ENCODE measurements at regions not wholly inside any gene's neighbourhood (a gene's known extent, or its start where the extent isn't known, plus 50 kb on each side); places are given as distances from the start of the nearest gene placed in this dataset.

DNA sequence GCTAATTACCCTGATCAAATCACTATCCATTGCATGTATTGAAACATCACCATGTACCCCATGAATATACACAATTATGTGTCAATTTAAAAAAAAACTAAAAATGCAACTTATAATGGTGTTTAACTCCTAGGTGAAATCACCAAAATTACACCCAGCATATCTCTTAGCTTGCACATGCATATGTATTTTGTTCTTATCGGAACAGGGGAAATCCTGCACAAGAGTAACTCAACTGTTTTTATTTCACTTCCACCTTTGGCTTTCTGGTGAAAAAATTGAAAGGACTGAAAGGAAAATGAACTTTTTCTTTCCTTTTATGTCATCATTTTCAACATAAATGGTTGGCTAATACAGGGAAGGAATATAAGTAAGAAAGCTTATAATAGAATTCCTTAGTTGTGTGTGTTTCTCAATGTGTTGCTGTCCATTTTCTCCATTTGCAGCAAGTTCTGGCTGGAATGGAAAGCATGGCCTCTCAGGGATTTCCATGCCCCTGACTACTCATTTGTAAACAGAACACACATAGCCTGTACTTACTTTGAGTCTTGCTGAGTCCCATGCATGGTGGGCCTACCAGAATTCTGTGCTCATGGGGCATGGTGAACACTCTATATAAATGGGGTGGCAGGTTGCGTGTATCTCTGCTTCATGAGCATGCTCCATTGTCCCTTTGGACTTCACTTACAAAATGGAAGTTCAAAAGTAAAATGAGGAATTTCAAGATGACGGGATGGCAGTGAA lies 462.0 kb downstream of the HS3ST3B1 start:
- no peak for DNase-seq (ENCODE audit: low spot score)

GRCh38 chr17:14760719-14761411 lies 460.0 kb downstream of the HS3ST3B1 start:
- DNase-seq (ENCODE audit: low spot score), result no peak

DNA sequence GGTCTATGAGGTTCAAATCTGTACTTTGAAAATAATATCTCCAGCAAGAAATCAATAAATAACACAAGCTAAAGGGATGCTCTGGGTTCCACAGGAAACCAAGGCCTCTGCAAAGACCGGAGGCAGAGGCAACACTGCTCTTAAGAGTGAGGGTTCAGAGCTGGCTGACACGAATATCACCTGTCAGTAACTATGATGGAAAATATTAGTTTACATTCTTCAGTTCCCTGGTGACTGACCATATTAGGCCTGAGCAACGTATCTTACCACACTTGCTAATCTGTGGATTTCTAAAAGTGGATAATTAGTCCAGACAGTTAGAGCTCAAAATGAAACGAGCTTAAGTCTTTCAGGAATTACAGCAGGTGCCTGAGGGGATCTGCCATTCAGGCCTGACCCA lies 459.3 kb downstream of the HS3ST3B1 start:
- DNase-seq (ENCODE audit: low spot score), result no peak

- DNase-seq (ENCODE audit: low spot score), result no peak
These were observed 458.4 kb downstream of the HS3ST3B1 start for GRCh38 chr17:14759325-14759724.

- DNase-seq (ENCODE audit: low spot score), result no peak
These were observed 455.6 kb downstream of the HS3ST3B1 start for GRCh38 chr17:14756479-14756878.

DNA sequence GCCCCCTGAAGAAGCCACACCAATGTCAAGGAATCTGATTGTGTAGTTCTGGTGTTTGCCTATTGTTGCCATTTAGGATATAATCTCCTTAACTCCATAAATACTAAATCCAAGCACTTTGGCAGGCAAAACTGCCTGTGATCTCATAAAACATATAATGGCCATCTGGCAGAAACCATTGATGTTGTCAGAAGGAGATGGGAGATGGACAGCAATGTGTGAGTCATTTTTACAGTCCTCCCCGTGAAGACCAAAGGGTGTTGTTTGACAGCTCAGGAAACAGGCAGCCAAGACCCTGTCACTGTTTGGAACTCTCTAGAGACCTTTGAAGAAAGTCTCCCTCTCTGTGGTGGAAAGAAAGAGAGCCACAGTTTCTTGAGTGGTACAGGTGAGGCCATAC lies 454.1 kb downstream of the HS3ST3B1 start:
- DNase-seq (ENCODE audit: low spot score), result no peak

DNA sequence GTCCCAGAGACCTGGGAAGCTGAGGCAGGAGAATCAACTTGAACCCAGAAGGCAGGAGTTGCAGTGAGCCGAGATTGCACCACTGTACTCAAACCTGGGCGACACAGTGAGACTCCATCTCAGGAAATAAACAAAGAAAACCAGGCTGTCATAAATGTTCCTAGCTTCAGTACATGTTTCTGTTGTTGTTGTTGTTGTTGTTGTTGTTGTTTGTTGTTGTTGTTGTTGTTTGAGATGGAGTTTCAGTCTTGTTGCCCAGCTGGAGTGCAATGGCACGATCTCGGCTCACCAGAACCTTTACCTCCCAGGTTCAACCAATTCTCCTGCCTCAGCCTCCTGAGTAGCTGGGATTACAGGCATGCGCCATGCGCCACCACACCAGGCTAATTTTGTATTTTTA lies 452.5 kb downstream of the HS3ST3B1 start:
- no peak for DNase-seq (ENCODE audit: low spot score)

DNA sequence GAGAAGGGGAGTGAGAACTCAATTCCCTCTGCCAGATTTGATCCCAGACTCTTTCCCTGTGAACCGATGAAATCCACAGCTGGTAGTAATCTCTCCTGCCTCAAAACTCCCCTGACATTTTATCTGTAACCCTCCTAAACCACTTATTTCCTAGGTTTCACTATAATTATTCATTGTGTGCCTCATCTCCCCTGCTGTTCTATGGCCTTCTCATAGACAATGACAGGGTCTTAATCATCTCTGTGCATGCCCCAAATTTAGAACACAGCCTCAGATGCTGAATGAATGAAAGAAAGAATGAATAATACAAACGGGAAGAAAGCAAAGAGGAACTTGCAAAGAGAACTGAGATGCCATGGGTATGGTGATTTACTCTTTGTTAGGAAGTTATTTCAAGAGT lies 451.1 kb downstream of the HS3ST3B1 start:
- no peak for DNase-seq (ENCODE audit: low spot score)

DNA sequence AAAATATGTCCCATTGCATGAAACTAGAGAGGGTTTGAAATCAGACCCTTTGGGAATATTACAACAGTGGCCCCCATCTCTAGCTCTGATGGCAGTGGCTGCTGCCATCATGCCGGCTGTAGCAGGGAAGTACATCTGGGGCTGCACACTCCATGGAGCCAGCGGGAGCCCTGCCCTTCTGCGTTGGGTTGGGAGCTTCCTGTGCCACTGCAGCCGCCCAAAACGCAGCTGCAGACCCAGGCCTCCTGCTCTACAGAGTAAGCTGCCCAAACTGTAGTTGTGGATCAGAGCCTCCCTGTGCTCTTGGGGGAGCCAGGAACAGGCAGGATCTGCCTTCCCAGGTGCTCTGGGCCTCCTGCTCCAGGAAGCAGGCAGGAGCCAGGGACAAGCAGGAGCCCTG lies 450.0 kb downstream of the HS3ST3B1 start:
- no peak for DNase-seq (ENCODE audit: low spot score)

GRCh38 chr17:14749269-14749668 lies 448.4 kb downstream of the HS3ST3B1 start:
- DNase-seq (ENCODE audit: low spot score), result no peak

DNA sequence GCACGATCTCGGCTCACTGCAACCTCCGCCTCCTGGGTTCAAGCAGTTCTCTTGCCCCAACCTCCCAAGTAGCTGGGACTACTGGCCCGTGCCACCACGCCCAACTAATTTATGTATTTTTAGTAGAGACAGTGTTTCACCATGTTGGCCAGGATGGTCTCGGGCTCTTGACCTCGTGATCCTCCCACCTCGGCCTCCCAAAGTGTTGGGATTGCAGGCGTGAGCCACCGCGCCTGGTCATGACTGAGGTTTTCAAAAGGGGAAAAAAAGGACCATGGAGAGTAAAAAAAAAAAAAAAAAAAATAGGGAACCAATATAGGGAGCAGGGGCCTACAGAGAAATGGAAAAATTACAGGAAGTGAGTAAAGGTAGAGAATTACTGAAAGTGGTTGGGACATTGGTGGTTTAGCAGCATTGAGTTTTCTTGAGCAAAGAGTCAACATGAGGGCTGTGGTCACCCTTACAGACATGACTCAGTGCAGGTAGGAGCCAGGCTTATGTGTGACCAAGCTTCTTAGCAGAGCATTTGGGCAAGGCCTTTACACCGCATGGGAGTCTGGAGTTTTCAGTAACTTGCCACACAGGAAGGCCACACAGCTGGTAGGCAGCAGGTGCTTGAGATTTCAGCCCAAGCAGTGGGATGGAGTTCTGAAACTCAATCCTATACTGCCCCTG lies 447.3 kb downstream of the HS3ST3B1 start:
- DNase-seq (ENCODE audit: low spot score), result no peak

- DNase-seq (ENCODE audit: low spot score), result no peak
These were observed 446.7 kb downstream of the HS3ST3B1 start for GRCh38 chr17:14747603-14747950.

GRCh38 chr17:14746822-14747602 lies 446.1 kb downstream of the HS3ST3B1 start:
- DNase-seq (ENCODE audit: low spot score), result no peak

DNA sequence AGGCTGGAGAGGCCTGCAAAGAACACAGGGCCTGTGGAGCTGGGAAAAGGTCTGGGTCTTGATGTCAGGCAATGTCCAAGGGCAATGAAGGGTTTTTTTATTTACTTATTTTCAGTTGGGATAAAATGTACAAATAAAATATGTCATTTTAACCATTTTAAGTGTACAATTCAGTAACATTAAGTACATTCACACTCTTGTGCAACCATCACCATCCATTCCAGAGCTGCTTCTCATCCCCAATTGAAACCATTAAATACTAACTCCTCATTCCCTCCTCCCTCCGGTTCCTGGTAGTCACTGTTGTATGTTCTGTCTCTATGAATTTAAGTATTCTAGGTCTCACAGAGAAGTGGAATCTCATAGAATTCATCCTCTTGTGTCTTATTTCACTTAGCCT lies 444.7 kb downstream of the HS3ST3B1 start:
- DNase-seq (ENCODE audit: low spot score), result no peak

DNA sequence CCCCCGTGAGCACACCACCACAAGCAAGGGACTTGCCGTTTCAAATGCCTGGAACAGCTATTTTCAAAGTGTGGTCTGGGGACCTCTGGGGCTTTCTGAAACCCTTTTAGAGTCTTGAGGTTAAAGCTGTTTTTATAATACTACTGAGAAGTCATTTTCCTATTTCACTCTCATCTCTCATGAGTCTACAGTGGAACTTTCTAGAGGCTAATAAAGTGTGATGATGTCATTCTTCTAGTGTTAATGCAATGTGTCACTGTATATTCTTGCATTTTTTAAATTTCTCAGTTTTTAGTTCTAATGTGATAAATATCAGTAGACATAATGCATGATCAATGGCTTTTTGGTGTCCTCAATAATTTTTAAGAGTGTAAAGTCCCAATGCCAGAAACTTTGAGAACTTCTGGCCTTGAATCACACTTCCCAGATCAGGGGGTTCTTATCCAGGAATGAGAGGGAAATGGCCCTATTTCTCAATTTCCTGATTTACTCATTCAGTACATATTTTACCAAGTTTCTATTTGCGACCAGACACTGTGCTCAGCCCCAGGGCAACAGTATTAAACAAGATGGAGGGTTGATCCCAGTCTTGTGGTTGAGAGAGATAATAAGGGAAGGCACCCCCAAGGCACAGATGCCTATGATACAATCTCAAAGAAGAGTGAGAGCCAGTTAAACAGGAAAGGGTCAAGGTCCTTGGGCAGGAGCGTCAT lies 444.0 kb downstream of the HS3ST3B1 start:
- no peak for DNase-seq (ENCODE audit: low spot score)

- DNase-seq (ENCODE audit: low spot score), result no peak
These were observed 440.6 kb downstream of the HS3ST3B1 start for GRCh38 chr17:14741491-14741890.

- DNase-seq (ENCODE audit: low spot score), result no peak
These were observed 439.0 kb downstream of the HS3ST3B1 start for GRCh38 chr17:14739656-14740431.

DNA sequence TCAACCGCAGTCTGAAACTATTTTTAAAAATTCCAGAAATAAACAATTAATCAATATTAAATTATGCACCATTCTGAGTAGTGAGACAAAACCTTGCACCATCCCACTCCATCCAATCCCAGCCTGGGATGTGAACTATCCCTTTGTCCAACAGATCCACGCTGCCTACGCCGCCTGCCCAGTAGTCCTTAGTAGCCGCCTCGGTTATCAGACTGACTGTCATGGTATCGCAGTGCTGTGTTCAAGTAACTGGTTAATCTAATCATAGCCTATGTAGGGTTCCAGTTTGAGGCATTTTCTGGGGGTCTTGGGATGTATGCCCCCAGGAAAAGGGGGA lies 437.7 kb downstream of the HS3ST3B1 start:
- DNase-seq (ENCODE audit: low spot score), result no peak

- DNase-seq (ENCODE audit: low spot score), result peak; percentile 73
These were observed 437.2 kb downstream of the HS3ST3B1 start for GRCh38 chr17:14737984-14738651.

GRCh38 chr17:14736631-14737030 lies 435.8 kb downstream of the HS3ST3B1 start:
- no peak for DNase-seq (ENCODE audit: low spot score)

GRCh38 chr17:14733376-14733775 lies 432.5 kb downstream of the HS3ST3B1 start:
- DNase-seq (ENCODE audit: low spot score), result no peak
